NB4 (cell line): ENCODE measurements at regions not wholly inside any gene's neighbourhood (a gene's known extent, or its start where the extent isn't known, plus 50 kb on each side); places are given as distances from the start of the nearest gene placed in this dataset.

Experiments used
- DNase-seq: peaks from one replicate; pipeline ENCODE4 v3.0.0; 2010; ENCODE audit warnings: low read depth
- H3K4me3 ChIP-seq: one replicate; pipeline ENCODE4 v1.5.1; 2011; ENCODE audit warnings: mild to moderate bottlenecking, low read depth, low read length, moderate library complexity
- MAX ChIP-seq: IDR thresholded peaks from 2 replicates; pipeline ENCODE4 v1.6.1; 2011; ENCODE audit warnings: low read depth, low read length
- MYC ChIP-seq: IDR thresholded peaks from 2 replicates; pipeline ENCODE4 v1.6.1; 2011; ENCODE audit warnings: low read depth, low read length
- POLR2A ChIP-seq: IDR thresholded peaks from 2 replicates; pipeline ENCODE4 v1.6.1; 2011; ENCODE audit warnings: mild to moderate bottlenecking; ENCODE audit not compliant: insufficient read length; ENCODE audit errors: extremely low read depth
- TF ChIP-seq, protein P1 (sequence below): IDR thresholded peaks from one replicate; pipeline ENCODE4 v1.5.1; 2012; ENCODE audit warnings: low read depth, low read length

DNA sequence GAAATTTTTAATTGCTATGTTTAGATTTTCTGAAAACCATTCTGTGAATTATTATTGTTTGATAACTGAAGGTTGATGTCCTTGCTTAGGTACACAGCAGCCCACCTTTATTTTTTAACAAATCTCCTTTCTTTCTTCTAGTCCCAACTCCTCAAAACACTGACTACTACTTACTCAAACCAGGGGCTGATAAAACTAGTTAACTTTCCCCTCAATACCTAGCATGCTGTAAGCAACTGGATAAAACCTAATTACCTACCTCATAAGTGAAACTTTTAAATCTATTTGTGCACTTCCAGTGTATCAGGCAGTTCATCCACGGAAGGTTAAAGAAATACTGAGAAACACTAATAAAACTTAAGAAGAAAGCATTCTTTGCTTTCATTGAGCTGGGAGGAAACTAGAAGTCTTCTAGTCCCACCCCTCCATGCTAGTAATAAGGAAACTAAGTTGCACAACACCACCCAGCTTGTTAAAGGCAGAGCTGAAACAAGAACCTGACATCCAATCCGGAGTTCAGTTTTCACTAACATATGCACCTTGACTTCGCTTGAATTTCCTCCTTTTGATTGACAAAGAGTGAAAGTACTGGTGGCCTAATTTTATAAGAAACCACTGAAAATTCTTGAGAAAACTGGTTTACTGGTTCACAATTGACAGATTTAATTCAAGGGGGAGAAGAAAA is 180.2 kb upstream of the TET2 start:
- TF ChIP-seq POLR2A, result no peak
- peak; percentile 24; the same call in 1 of the 2 replicates for TF ChIP-seq MAX
- H3K4me3 ChIP-seq, result peak overlapping the region; percentile 26
- peak; percentile 92 for DNase-seq

- TF ChIP-seq MYC (no peak), MAX (no peak), POLR2A (no peak)
- TF ChIP-seq, protein P1, sequence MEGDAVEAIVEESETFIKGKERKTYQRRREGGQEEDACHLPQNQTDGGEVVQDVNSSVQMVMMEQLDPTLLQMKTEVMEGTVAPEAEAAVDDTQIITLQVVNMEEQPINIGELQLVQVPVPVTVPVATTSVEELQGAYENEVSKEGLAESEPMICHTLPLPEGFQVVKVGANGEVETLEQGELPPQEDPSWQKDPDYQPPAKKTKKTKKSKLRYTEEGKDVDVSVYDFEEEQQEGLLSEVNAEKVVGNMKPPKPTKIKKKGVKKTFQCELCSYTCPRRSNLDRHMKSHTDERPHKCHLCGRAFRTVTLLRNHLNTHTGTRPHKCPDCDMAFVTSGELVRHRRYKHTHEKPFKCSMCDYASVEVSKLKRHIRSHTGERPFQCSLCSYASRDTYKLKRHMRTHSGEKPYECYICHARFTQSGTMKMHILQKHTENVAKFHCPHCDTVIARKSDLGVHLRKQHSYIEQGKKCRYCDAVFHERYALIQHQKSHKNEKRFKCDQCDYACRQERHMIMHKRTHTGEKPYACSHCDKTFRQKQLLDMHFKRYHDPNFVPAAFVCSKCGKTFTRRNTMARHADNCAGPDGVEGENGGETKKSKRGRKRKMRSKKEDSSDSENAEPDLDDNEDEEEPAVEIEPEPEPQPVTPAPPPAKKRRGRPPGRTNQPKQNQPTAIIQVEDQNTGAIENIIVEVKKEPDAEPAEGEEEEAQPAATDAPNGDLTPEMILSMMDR, result no peak
- peak; percentile 20 for DNase-seq
- peak overlapping the region; percentile 26 for H3K4me3 ChIP-seq
Measured at GRCh38 chr4:104967034-104967401, 179.7 kb upstream of the TET2 start.

- TF ChIP-seq MYC, result no peak
- TF ChIP-seq, protein P1, result no peak
- no peak for TF ChIP-seq POLR2A
- no peak for TF ChIP-seq MAX
- peak; percentile 27 for DNase-seq
- H3K4me3 ChIP-seq, result no peak overlapping the region
Measured at GRCh38 chr4:104969394-104970082, 177.1 kb upstream of the TET2 start.

DNA sequence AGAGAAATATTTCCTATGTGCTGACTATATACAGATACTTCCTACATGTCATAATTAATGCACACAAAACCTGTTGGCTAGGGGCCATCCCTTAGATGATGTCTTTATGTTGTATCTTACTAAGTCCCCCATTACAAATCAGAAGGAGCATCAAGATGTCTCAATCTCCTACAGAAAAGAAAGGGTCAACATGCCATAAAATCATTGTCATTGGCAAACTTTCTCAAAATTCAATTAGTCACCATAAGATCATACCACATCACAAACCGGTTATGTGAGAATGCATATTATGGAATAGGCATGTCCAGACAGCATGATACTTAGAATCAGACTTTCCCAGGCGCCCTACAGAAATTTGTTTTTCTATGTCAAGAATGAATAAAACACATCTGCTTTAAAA is 175.2 kb upstream of the TET2 start:
- no peak for TF ChIP-seq MAX
- TF ChIP-seq, protein P1, result no peak
- no peak for TF ChIP-seq MYC
- TF ChIP-seq POLR2A, result no peak
- DNase-seq, result no peak
- H3K4me3 ChIP-seq, result no peak overlapping the region

DNA sequence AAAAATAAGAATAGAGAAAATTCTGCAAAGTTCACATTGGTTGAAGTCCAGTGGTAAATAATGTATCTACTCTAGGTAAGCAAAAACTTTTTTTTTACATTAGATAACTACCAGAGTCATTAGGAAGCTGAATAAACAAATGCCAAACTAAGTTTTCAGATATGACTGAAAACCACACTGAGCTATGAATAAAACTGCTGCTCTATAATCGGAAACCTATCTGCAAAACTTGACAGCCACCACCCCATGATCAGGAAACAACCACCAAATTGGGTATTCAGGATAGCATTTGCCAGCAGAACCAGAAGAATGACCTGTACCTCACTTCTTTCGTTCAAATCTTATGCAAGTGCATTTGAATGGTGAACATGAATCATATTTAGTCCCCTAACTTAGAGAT is 173.0 kb upstream of the TET2 start:
- H3K4me3 ChIP-seq, result no peak overlapping the region
- TF ChIP-seq, protein P1, result no peak
- TF ChIP-seq MYC (no peak), POLR2A (no peak), MAX (no peak)
- no peak for DNase-seq

DNA sequence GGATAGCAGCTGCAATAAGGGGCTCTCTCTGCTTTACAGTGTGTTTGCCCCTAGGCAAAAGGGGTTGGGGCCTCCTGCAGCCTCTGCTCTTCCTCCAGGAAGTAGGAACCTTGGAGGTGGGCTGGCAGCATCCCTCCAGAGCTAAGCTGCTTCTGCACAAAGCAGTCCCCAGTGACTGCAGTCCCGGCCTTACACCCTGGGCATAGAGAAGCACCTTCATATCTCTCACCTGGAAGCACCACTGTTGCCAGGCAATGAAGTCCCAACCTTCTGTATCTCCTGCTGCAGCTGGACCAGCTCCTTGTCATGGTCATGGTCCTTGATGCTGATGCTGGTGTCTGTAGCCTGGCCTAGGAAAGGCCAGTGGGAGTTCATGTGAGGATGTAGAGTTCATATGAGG is 171.1 kb upstream of the TET2 start:
- TF ChIP-seq MAX (no peak), MYC (no peak), POLR2A (no peak)
- TF ChIP-seq, protein P1, result no peak
- H3K4me3 ChIP-seq, result no peak overlapping the region
- DNase-seq, result no peak
